Large intestine (tissue), 3 donors: ENCODE measurements at regions not wholly inside any gene's neighbourhood (a gene's known extent, or its start where the extent isn't known, plus 50 kb on each side); places are given as distances from the start of the nearest gene placed in this dataset.
"Not testable (repeated sequence)": the region's sequence is repeated elsewhere in the genome, so short reads cannot be mapped to it uniquely, and the experiment has no call there.

Experiments
- DNase-seq, 2 donors: peaks; one replicate each; pipeline versions ENCODE4 v3.0.0 to v3.0.0-alpha.2; 2013
- H3K27ac ChIP-seq: one replicate; pipeline ENCODE4 v1.5.1; 2013; ENCODE audit warnings: low read length
- H3K27me3 ChIP-seq: 2 replicates; pipeline ENCODE4 v1.6.1; 2013; ENCODE audit warnings: low read length; ENCODE audit not compliant: control insufficient read depth, insufficient read depth
- H3K36me3 ChIP-seq: 2 replicates; pipeline ENCODE4 v1.6.1; 2013; ENCODE audit warnings: low read length; ENCODE audit not compliant: control insufficient read depth, insufficient read depth
- H3K4me1 ChIP-seq: one replicate; pipeline ENCODE4 v1.6.1; 2013; ENCODE audit warnings: low read length; ENCODE audit not compliant: control insufficient read depth, insufficient read depth
- H3K4me3 ChIP-seq: one replicate; pipeline ENCODE4 v1.5.1; 2013; ENCODE audit warnings: low read length
- H3K9me3 ChIP-seq: one replicate; pipeline ENCODE4 v1.6.1; 2013; ENCODE audit warnings: mild to moderate bottlenecking, low read depth, low read length, moderate library complexity; ENCODE audit not compliant: control insufficient read depth
- WGBS: methylation state at CpG from one replicate; pipeline ENCODE4 v1.1.5; 2013; ENCODE audit warnings: low lambda C conversion rate; ENCODE audit not compliant: insufficient coverage; 5-methylcytosine and 5-hydroxymethylcytosine counted together

- Histone ChIP-seq H3K27me3 (no peaks in the 10 kb centered on the region), H3K4me3 (no peak overlapping the region), H3K36me3 (no peaks in the 10 kb centered on the region), H3K27ac (no peak overlapping the region), H3K4me1 (no peaks in the 10 kb centered on the region), H3K9me3 (no peaks in the 10 kb centered on the region)
- no peak for DNase-seq
- WGBS: 100% methylated on average over 4 of the region's 6 CpGs
Observed at GRCh38 chr13:60214213-60215055, 50.7 kb upstream of the DIAPH3 start.

- 100% methylated on average over 1 of the region's 1 CpG for WGBS
- H3K27me3 ChIP-seq: no peaks in the 10 kb centered on the region
Observed at GRCh38 chr13:60220072-60220471, 56.3 kb upstream of the DIAPH3 start.

GRCh38 chr13:60221581-60221980 lies 57.9 kb upstream of the DIAPH3 start:
- no CpG with 5 or more reads among the region's 6 CpGs for WGBS
- no peaks in the 10 kb centered on the region for H3K36me3 ChIP-seq
- H3K27ac ChIP-seq: no peak overlapping the region
- H3K9me3 ChIP-seq: no peaks in the 10 kb centered on the region
- no peak overlapping the region for H3K4me3 ChIP-seq
- H3K4me1 ChIP-seq: no peaks in the 10 kb centered on the region
- no peaks in the 10 kb centered on the region for H3K27me3 ChIP-seq
- DNase-seq: no peak

More at GRCh38 chr13:60220072-60220471, 56.3 kb upstream of the DIAPH3 start:
- no peaks in the 10 kb centered on the region for H3K36me3 ChIP-seq
- DNase-seq: no peak
- H3K4me3 ChIP-seq: no peak overlapping the region
- H3K9me3 ChIP-seq: no peaks in the 10 kb centered on the region
- no peaks in the 10 kb centered on the region for H3K4me1 ChIP-seq
- H3K27ac ChIP-seq: no peak overlapping the region

DNA sequence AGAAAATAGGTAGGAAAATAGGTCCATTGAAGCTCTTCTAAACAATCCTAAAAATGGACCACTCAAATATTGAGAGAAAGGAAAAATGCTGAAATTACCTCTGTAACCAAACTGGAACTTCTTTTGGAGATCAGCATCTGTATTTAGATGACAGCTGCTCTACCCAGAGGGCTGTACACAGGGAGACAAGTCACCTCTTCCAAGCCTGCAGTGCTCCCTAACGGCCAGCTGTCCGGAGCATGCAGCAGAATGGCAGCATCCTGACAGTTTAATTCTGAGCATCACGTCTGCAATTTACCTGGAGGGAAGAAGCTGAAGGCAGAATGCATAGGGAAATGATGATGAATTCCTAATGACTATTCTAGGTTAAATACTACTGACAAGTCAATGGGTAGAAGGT lies 62.8 kb upstream of the DIAPH3 start:
- WGBS: 0% methylated on average over 1 of the region's 3 CpGs
- Histone ChIP-seq H3K27ac (no peak overlapping the region), H3K36me3 (no peaks in the 10 kb centered on the region), H3K4me3 (no peak overlapping the region), H3K27me3 (no peaks in the 10 kb centered on the region), H3K4me1 (no peaks in the 10 kb centered on the region), H3K9me3 (no peaks in the 10 kb centered on the region)
- DNase-seq: peak; percentile 33 to 35

- DNase-seq: no peak
- Histone ChIP-seq H3K27me3 (no peaks in the 10 kb centered on the region), H3K27ac (no peak overlapping the region), H3K9me3 (no peaks in the 10 kb centered on the region), H3K4me3 (no peak overlapping the region), H3K4me1 (no peaks in the 10 kb centered on the region), H3K36me3 (no peaks in the 10 kb centered on the region)
Observed at GRCh38 chr13:60227158-60227557, 63.4 kb upstream of the DIAPH3 start.

DNA sequence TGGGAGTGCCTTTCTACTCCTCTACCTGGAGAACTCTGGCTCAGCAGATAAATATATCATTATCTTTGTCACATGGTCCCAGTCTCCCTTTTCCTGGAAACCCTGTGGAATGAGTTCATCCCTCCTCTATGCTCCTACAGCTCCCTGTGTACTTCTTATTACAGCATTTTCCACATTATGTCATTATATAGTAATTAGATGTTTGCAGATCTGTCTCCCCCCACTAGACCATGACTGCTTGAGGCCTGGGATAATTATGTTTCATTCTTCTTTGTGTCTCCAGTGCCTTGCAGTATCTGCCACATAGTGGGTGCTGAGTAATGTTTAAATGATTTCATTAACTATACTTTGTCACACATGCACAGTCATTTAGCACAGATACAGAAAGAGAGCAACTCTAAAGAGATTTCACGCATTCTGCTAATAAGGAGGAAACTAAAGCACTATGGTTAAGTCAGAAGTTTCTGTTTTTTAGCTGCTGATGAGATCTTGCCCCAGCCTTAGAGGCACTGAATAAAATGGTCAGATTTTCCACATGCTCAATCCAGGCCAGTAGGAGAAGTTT lies 66.1 kb upstream of the DIAPH3 start:
- no peak overlapping the region for H3K27ac ChIP-seq
- no peaks in the 10 kb centered on the region for H3K4me1 ChIP-seq
- H3K4me3 ChIP-seq: no peak overlapping the region
- 80% methylated on average over 1 of the region's 1 CpG for WGBS
- peak; percentile 26 to 50 for DNase-seq
- no peaks in the 10 kb centered on the region for H3K36me3 ChIP-seq
- no peaks in the 10 kb centered on the region for H3K9me3 ChIP-seq
- H3K27me3 ChIP-seq: no peaks in the 10 kb centered on the region

DNA sequence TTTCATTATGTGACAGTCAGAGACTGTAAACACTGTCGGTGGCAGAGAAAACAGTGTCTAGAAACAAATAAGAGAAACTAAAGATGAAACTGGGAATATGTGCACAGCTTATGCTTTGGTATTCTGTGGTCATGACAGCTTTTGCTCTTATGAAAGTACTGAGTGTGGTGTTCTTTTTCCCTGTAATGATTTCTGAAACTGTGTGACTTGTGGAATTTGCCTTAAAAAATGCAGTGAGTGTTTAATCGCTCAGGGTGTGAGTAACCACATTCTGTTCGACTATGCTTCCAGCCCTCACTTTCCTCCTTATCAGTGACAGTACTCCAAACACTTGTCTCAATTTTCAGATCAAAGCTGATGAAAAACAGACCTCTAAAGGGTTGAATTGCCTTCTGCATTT lies 66.9 kb upstream of the DIAPH3 start:
- Histone ChIP-seq H3K36me3 (no peaks in the 10 kb centered on the region), H3K4me3 (no peak overlapping the region), H3K4me1 (no peaks in the 10 kb centered on the region), H3K27me3 (no peaks in the 10 kb centered on the region), H3K27ac (no peak overlapping the region), H3K9me3 (no peaks in the 10 kb centered on the region)
- no peak for DNase-seq
- 10% methylated on average over 2 of the region's 3 CpGs for WGBS

GRCh38 chr13:60242043-60242595 lies 78.4 kb upstream of the DIAPH3 start:
- Histone ChIP-seq H3K4me1 (peaks cover 5% of the 10 kb centered on the region), H3K9me3 (no peaks in the 10 kb centered on the region), H3K27me3 (no peaks in the 10 kb centered on the region), H3K4me3 (no peak overlapping the region), H3K36me3 (no peaks in the 10 kb centered on the region), H3K27ac (no peak overlapping the region)
- no CpG with 5 or more reads among the region's 2 CpGs for WGBS
- DNase-seq: peak in 1 of 2 donors; percentile 23

DNA sequence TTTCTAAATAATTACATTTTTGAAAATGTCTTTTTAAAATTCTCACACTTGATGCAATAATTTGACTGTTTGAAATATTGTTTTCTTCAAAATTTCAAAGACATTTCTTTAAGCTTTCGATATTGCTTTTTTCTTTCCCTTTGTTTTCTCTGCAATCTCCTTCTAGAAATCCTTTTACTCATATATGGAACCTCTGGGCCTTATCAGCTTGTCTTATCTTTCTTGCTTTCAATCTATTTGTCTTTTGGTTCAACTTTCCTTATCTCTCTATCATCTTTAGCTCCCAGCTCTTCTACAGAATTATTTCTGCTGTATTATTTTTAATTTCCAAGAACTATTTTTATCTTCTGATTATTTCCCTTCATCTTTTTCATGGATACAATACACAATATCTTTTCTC lies 80.7 kb upstream of the DIAPH3 start:
- Histone ChIP-seq H3K4me1 (peaks cover 5% of the 10 kb centered on the region), H3K36me3 (no peaks in the 10 kb centered on the region), H3K9me3 (no peaks in the 10 kb centered on the region), H3K27ac (no peak overlapping the region), H3K4me3 (no peak overlapping the region), H3K27me3 (no peaks in the 10 kb centered on the region)
- 100% methylated on average over 1 of the region's 1 CpG for WGBS
- no peak for DNase-seq

GRCh38 chr13:60251419-60251818 lies 87.7 kb upstream of the DIAPH3 start:
- not testable (repeated sequence) for H3K27ac ChIP-seq, H3K4me1 ChIP-seq, H3K36me3 ChIP-seq, H3K9me3 ChIP-seq, H3K4me3 ChIP-seq, DNase-seq, H3K27me3 ChIP-seq
- no CpG with 5 or more reads among the region's 10 CpGs for WGBS
